T-helper 2 cell treated with Interferon-gamma antibody and Interleukin-4, amounts not matched to agents 5 μg/mL and 100 μg/mL, for 36 hours (primary cell): ENCODE measurements at regions not wholly inside any gene's neighbourhood (a gene's known extent, or its start where the extent isn't known, plus 50 kb on each side); places are given as distances from the start of the nearest gene placed in this dataset.
"Not testable (repeated sequence)": the region's sequence is repeated elsewhere in the genome, so short reads cannot be mapped to it uniquely, and the experiment has no call there.

Experiments
- DNase-seq: peaks from one replicate; pipeline ENCODE4 v3.0.0; 2021; ENCODE audit warnings: low spot score
- H3K27ac Mint-ChIP-seq: one replicate; pipeline ENCODE4 v1.8.0; 2021; ENCODE audit warnings: mild to moderate bottlenecking, mixed read lengths
- H3K27me3 Mint-ChIP-seq: one replicate; pipeline ENCODE4 v1.8.0; 2021; ENCODE audit warnings: low read depth, mixed read lengths
- H3K36me3 Mint-ChIP-seq: one replicate; pipeline ENCODE4 v1.8.0; 2021; ENCODE audit warnings: low read depth, mixed read lengths
- H3K4me1 Mint-ChIP-seq: one replicate; pipeline ENCODE4 v1.8.0; 2021; ENCODE audit warnings: low read depth, mixed read lengths
- H3K4me3 Mint-ChIP-seq: one replicate; pipeline ENCODE4 v1.8.0; 2022; ENCODE audit warnings: mild to moderate bottlenecking, moderate library complexity, mixed read lengths
- H3K9me3 Mint-ChIP-seq: one replicate; pipeline ENCODE4 v1.8.0; 2021; ENCODE audit warnings: mixed read lengths

- Mint-ChIP-seq H3K4me3 (no peak overlapping the region), H3K27me3 (no peaks in the 10 kb centered on the region), H3K36me3 (no peaks in the 10 kb centered on the region), H3K4me1 (no peaks in the 10 kb centered on the region), H3K27ac (no peak overlapping the region), H3K9me3 (no peaks in the 10 kb centered on the region)
- no peak for DNase-seq
Observed at GRCh38 chr10:124249812-124250432, 156.5 kb upstream of the CHST15 start.

GRCh38 chr10:124249196-124249595 is 155.8 kb upstream of the CHST15 start:
- no peaks in the 10 kb centered on the region for H3K36me3 Mint-ChIP-seq
- no peak overlapping the region for H3K4me3 Mint-ChIP-seq
- H3K27ac Mint-ChIP-seq, result no peak overlapping the region
- DNase-seq, result no peak
- no peaks in the 10 kb centered on the region for H3K27me3 Mint-ChIP-seq
- H3K4me1 Mint-ChIP-seq, result no peaks in the 10 kb centered on the region
- H3K9me3 Mint-ChIP-seq, result no peaks in the 10 kb centered on the region

DNA sequence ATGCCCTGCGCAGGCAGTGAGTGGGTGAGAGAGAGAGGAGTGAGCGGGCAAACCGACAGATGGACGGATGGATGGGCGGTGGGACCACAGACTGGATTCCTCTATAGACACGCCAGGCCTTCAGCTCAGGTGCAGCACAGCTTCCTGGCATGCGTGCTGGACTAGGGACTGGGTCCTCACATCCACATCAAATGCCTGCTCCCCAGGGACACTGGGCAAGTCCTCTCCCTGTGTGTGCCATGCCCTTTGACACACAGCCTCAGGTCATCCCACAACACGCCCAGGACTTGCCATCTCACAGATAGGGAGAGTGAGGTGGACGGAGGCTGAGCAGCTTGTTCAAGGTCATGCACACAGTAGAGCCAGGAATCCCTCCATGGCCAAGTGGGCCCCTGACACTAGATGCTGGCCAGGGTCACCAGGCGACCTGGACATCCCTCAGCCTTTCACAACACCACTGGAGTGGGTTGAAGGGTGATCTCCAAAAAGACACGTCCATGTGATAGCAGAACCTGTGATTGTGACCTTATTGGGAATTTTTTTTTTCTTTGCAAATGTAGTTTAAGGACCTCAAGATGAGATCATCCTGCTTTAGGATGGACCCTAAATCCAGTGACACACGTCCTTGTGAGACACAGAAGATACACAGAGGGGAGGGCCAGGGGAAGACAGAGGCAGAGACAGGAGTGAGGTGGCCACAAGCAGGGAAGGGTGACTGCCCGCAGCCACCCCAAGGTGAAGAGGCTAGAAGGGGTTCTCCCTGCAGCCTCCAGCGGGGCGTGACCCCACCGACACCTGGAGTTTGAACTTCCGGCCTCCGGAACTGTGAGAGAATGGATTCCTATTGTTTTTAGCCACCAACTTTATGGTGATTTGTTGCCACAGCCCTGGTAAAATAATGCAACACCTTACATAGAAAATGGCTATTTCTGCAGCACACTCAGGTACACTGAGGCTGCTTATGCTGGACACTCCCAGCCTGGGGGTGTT is 155.0 kb upstream of the CHST15 start:
- H3K4me1 Mint-ChIP-seq, result no peaks in the 10 kb centered on the region
- H3K4me3 Mint-ChIP-seq, result no peak overlapping the region
- no peak overlapping the region for H3K27ac Mint-ChIP-seq
- H3K9me3 Mint-ChIP-seq, result no peaks in the 10 kb centered on the region
- no peaks in the 10 kb centered on the region for H3K27me3 Mint-ChIP-seq
- H3K36me3 Mint-ChIP-seq, result no peaks in the 10 kb centered on the region
- no peak for DNase-seq

DNA sequence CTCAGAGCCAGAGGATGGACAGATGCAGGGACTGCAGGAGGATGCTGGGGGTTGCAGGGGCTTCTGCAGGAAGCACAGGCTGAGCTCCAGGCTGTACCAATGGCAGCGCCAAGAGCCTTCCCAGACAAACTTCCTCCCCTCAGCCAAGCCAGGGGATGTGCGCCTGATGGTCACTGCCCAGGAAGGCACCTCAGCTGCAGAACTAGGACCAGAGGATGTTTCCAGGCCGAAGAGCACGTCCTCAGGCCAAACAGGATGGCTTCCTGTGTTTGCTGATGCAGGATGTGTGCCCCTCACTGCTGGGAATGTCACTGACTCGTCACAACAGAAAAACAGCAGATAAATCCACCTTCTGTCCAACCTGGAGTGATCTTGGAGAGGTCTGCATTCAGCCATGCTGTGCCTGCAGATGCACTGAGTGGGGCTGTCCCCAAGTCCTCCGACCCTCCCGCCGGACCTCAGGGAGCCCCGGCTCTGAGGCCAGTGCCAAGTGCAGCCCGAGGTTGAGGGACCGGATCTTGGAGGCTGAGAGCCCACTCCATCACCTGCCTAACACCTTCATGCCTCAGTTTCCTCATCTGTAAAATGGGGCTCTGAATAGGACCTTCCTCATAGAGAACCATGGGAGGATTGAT is 152.5 kb upstream of the CHST15 start:
- no peak overlapping the region for H3K27ac Mint-ChIP-seq
- no peaks in the 10 kb centered on the region for H3K36me3 Mint-ChIP-seq
- no peak overlapping the region for H3K4me3 Mint-ChIP-seq
- no peaks in the 10 kb centered on the region for H3K4me1 Mint-ChIP-seq
- H3K27me3 Mint-ChIP-seq, result no peaks in the 10 kb centered on the region
- DNase-seq, result no peak
- no peaks in the 10 kb centered on the region for H3K9me3 Mint-ChIP-seq

- Mint-ChIP-seq H3K27ac (no peak overlapping the region), H3K36me3 (no peaks in the 10 kb centered on the region), H3K9me3 (no peaks in the 10 kb centered on the region), H3K4me3 (no peak overlapping the region), H3K4me1 (no peaks in the 10 kb centered on the region), H3K27me3 (no peaks in the 10 kb centered on the region)
- no peak for DNase-seq
Observed at GRCh38 chr10:124245191-124245590, 151.8 kb upstream of the CHST15 start.

DNA sequence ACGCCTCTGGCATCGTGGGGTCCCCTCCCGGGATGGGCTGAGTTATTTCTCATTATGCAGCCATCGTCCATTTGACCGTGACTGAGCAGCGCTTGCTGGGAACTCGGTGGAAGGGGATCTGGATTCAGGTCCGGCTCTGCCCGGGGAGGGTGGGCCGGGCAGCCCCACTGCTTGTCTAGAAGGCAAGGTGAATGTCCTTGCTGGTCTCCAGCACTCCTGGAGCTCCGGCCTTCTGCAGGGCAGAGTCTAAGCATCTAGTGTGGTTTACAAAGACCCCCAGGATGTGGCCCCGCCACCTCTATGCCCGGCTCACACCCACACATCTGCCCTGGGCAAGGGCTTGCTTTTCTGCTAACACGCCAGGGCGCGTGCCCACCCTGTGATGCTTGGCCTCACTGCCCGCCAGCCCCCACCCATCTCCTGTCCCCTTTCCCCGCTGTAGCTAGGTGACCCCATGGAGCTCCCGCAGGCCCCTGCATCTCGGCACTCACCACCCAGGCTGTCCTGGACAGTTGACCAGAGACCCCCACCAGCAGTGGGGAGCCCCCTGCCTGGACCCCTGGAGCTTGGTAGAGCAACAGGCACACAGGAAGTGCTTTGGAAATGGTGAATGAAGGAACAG is 151.0 kb upstream of the CHST15 start:
- Mint-ChIP-seq H3K27ac (no peak overlapping the region), H3K4me1 (no peaks in the 10 kb centered on the region), H3K9me3 (no peaks in the 10 kb centered on the region), H3K4me3 (no peak overlapping the region), H3K36me3 (no peaks in the 10 kb centered on the region), H3K27me3 (no peaks in the 10 kb centered on the region)
- no peak for DNase-seq

GRCh38 chr10:124243702-124244121 is 150.3 kb upstream of the CHST15 start:
- Mint-ChIP-seq H3K9me3 (no peaks in the 10 kb centered on the region), H3K4me3 (no peak overlapping the region), H3K4me1 (no peaks in the 10 kb centered on the region), H3K36me3 (no peaks in the 10 kb centered on the region), H3K27ac (no peak overlapping the region), H3K27me3 (no peaks in the 10 kb centered on the region)
- no peak for DNase-seq

- Mint-ChIP-seq H3K27ac (no peak overlapping the region), H3K4me3 (no peak overlapping the region), H3K9me3 (no peaks in the 10 kb centered on the region), H3K36me3 (no peaks in the 10 kb centered on the region), H3K27me3 (no peaks in the 10 kb centered on the region), H3K4me1 (no peaks in the 10 kb centered on the region)
- DNase-seq, result no peak
Observed at GRCh38 chr10:124242791-124243190, 149.4 kb upstream of the CHST15 start.

- no peaks in the 10 kb centered on the region for H3K36me3 Mint-ChIP-seq
- DNase-seq, result no peak
- H3K27ac Mint-ChIP-seq, result no peak overlapping the region
- no peaks in the 10 kb centered on the region for H3K9me3 Mint-ChIP-seq
- no peaks in the 10 kb centered on the region for H3K4me1 Mint-ChIP-seq
- no peaks in the 10 kb centered on the region for H3K27me3 Mint-ChIP-seq
- H3K4me3 Mint-ChIP-seq, result no peak overlapping the region
Observed at GRCh38 chr10:124242365-124242764, 149.0 kb upstream of the CHST15 start.

GRCh38 chr10:124241510-124241909 is 148.1 kb upstream of the CHST15 start:
- not testable (repeated sequence) for H3K36me3 Mint-ChIP-seq, H3K4me1 Mint-ChIP-seq, H3K9me3 Mint-ChIP-seq, DNase-seq, H3K27ac Mint-ChIP-seq, H3K4me3 Mint-ChIP-seq, H3K27me3 Mint-ChIP-seq

GRCh38 chr10:124240839-124241291 is 147.5 kb upstream of the CHST15 start:
- H3K27ac Mint-ChIP-seq, result no peak overlapping the region
- no peak overlapping the region for H3K4me3 Mint-ChIP-seq
- no peaks in the 10 kb centered on the region for H3K36me3 Mint-ChIP-seq
- no peak for DNase-seq
- H3K9me3 Mint-ChIP-seq, result no peaks in the 10 kb centered on the region
- no peaks in the 10 kb centered on the region for H3K4me1 Mint-ChIP-seq
- H3K27me3 Mint-ChIP-seq, result no peaks in the 10 kb centered on the region

DNA sequence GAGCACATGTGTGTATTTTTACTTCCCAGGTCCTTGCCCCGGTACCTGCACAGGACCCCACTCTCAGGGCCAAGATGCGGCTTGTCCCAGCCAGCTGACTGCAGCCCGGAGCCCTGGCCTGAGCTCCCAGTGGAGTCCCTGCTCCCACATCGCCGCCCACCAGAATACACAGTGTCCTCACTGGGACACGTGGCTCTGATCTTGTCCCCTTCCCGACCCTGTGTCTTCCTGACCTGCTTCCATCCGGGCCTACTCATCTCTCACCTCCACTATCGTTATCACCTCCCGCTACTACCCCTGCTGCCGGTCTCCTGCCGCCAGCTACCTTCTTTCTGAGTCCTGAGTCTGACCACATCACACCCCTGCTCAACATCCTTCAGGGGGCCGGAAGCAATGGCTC is 146.3 kb upstream of the CHST15 start:
- Mint-ChIP-seq H3K4me1 (no peaks in the 10 kb centered on the region), H3K27me3 (no peaks in the 10 kb centered on the region), H3K27ac (no peak overlapping the region), H3K36me3 (no peaks in the 10 kb centered on the region), H3K4me3 (no peak overlapping the region), H3K9me3 (no peaks in the 10 kb centered on the region)
- DNase-seq, result no peak

DNA sequence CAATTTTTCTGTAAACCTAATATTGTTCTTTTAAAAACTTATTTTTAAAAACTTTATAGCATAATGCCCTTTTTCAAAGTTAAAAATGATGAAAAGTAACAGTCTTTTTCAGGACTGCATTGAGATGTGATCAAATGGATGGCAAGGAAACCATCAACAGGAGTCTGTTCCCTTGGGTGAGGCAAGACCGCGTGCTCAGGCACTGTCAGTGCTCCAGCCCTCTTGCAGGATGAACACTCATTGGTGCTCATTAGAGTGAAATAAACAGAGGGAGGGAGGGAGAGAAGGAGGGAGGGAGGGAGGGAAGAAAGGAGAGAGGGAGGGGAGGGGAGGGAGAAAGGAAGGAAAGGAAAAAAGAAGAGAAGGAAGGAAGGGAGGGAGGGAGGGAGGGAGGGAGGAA is 145.7 kb upstream of the CHST15 start:
- Mint-ChIP-seq H3K27ac (no peak overlapping the region), H3K36me3 (no peaks in the 10 kb centered on the region), H3K9me3 (no peaks in the 10 kb centered on the region), H3K4me3 (no peak overlapping the region), H3K4me1 (no peaks in the 10 kb centered on the region), H3K27me3 (no peaks in the 10 kb centered on the region)
- DNase-seq, result no peak

DNA sequence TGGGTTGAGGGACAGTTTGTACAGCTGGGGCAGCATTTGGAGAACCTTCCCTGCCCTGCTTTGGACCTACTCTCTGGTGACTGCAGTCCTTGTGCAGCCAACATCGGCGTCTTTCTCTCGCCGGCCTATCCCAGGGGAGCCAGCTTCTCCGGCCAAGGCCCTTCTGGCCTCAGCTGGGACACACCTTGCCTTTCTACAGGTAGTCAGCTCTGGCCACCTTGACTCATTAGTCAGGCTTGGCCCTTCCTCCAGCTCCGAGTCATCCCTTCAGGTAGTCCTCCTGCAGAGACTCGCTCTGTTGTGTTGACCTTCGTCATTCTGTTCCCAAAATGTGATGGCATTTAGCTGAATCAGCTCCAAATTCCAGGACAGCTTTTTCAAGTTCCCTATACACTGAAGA is 145.0 kb upstream of the CHST15 start:
- Mint-ChIP-seq H3K36me3 (no peaks in the 10 kb centered on the region), H3K27ac (no peak overlapping the region), H3K9me3 (no peaks in the 10 kb centered on the region), H3K27me3 (no peaks in the 10 kb centered on the region), H3K4me1 (no peaks in the 10 kb centered on the region), H3K4me3 (no peak overlapping the region)
- DNase-seq, result no peak
